DOHH2 (cell line): ENCODE measurements at regions not wholly inside any gene's neighbourhood (a gene's known extent, or its start where the extent isn't known, plus 50 kb on each side); places are given as distances from the start of the nearest gene placed in this dataset.

ENCODE experiments used
- EZH2phosphoT487 ChIP-seq: fragments of 200-600 bp; sonication (generic); IDR thresholded peaks from 2 replicates; pipeline ENCODE4 v1.6.1; 2017; ENCODE audit warnings: borderline replicate concordance, mild to moderate bottlenecking, antibody characterized with exemption, low read length, moderate library complexity, mixed read lengths
- TF ChIP-seq, protein P1 (sequence below): fragments of 200-600 bp; sonication (generic); IDR thresholded peaks from one replicate; pipeline ENCODE4 v1.5.1; 2014; ENCODE audit warnings: antibody characterized with exemption, mild to moderate bottlenecking, low read depth, low read length; ENCODE audit not compliant: poor library complexity, severe bottlenecking

DNA sequence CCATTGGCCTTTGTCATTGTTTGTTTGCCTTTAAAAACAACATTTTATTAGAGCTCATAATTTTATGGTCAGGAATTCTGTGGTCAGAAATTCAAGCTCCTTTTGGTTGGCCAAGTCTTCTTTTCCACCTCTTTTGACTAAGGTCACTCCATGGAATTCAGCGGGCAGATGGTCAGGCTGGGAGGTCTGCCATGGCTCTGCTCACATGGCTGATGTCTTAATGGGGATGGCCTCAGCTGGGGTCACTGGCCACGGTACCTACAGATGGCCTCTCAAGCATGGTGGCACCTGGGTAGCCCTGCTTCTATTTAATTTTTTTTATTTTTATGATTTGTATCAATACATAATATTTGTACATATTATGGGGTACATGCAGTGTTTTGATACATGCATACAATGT lies 360.8 kb upstream of the MCTP2 start:
- TF ChIP-seq EZH2phosphoT487: no peak
- TF ChIP-seq, protein P1, sequence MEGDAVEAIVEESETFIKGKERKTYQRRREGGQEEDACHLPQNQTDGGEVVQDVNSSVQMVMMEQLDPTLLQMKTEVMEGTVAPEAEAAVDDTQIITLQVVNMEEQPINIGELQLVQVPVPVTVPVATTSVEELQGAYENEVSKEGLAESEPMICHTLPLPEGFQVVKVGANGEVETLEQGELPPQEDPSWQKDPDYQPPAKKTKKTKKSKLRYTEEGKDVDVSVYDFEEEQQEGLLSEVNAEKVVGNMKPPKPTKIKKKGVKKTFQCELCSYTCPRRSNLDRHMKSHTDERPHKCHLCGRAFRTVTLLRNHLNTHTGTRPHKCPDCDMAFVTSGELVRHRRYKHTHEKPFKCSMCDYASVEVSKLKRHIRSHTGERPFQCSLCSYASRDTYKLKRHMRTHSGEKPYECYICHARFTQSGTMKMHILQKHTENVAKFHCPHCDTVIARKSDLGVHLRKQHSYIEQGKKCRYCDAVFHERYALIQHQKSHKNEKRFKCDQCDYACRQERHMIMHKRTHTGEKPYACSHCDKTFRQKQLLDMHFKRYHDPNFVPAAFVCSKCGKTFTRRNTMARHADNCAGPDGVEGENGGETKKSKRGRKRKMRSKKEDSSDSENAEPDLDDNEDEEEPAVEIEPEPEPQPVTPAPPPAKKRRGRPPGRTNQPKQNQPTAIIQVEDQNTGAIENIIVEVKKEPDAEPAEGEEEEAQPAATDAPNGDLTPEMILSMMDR: no peak
